ENCODE measurements at regions not wholly inside any gene's neighbourhood (a gene's known extent, or its start where the extent isn't known, plus 50 kb on each side); places are given as distances from the start of the nearest gene placed in this dataset.
A peak's percentile ranks its signal among the peaks of the same experiment; 100 is the strongest.

- TF ChIP-seq CTCF (IDR thresholded peaks at IDR 0.05; ENCODE audit: low read depth, low read length, missing control alignments): no peak
- Histone ChIP-seq H3K4me3 (ENCODE audit: low read depth, low read length) (no peak overlapping the region), H3K27ac (peak overlapping the region; percentile 25), H3K27me3 (replicated peaks) (no peaks in the 10 kb centered on the region), H3K36me3 (replicated peaks) (no peaks in the 10 kb centered on the region)
- in situ Hi-C loops (cut with HindIII; ENCODE audit: low pct_ligation_motif_present, low sequenced_read_pairs): no loop called here
- peak; percentile 74 for DNase-seq
Observed at GRCh38 chr9:2570615-2571479, 50.7 kb upstream of the VLDLR start.

Data from brain microvascular endothelial cell (primary cell).